AG08395 (cell line): ENCODE measurements at regions not wholly inside any gene's neighbourhood (a gene's known extent, or its start where the extent isn't known, plus 50 kb on each side); places are given as distances from the start of the nearest gene placed in this dataset.

Experiments used
- DNase-seq: peaks from one replicate; pipeline ENCODE4 v3.0.0; 2012; ENCODE audit warnings: mixed read lengths, low spot score

DNA sequence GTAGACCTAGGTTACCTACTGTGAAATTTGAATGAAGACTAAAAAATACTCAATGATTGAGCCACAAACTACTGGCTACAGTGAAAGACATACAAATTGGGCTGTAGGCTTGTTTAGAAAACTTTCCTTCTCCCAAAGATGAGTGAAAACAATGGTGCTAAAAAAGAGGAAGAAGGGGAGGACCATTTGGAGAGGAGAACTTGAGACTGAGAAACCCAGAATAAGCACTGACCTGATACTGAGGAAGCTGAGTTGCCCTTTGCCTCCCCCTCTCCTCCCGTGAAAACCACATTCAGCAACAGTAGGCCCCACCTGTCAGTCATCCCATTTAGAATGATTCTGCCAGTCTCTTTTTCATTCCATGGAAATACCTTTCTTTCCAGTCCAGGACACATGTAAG lies 484.0 kb upstream of the TGFBR2 start:
- no peak for DNase-seq

DNA sequence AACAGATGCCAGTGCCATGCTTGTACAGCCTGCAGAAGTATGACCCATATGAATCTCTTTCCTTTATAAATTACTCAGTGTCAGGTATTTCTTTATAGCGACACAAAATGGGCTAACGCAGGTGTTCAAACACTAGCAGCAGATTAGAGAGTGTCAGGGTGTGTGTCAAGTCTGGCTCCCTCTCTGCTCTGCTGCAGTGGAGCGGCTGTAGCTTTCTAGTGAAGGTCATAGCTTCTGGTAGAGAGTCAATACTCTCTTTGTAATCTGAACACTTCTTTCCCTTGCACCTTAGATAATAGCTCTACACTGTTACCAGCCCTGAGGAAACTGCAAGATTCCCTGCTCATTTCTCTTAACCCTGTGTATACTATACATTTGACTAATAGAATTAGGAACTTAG lies 483.2 kb upstream of the TGFBR2 start:
- no peak for DNase-seq

DNA sequence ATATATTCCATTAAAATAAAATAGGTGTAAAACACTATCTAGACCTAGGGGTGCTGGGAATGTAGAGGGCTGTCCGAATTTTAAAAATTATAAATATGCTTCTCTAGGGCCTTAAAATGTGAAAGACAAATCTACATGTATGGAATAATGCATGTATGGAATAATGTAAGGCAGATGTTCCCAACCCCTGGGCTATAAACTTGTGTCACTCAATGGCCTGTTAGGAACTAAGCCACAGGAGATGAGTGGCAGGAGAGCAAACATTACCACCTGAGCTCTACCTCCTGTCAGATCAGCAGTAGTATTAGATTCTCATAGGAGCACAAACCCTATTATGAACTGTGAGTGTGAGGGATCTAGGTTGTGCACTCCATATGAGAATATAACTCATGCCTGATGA lies 482.6 kb upstream of the TGFBR2 start:
- no peak for DNase-seq

DNA sequence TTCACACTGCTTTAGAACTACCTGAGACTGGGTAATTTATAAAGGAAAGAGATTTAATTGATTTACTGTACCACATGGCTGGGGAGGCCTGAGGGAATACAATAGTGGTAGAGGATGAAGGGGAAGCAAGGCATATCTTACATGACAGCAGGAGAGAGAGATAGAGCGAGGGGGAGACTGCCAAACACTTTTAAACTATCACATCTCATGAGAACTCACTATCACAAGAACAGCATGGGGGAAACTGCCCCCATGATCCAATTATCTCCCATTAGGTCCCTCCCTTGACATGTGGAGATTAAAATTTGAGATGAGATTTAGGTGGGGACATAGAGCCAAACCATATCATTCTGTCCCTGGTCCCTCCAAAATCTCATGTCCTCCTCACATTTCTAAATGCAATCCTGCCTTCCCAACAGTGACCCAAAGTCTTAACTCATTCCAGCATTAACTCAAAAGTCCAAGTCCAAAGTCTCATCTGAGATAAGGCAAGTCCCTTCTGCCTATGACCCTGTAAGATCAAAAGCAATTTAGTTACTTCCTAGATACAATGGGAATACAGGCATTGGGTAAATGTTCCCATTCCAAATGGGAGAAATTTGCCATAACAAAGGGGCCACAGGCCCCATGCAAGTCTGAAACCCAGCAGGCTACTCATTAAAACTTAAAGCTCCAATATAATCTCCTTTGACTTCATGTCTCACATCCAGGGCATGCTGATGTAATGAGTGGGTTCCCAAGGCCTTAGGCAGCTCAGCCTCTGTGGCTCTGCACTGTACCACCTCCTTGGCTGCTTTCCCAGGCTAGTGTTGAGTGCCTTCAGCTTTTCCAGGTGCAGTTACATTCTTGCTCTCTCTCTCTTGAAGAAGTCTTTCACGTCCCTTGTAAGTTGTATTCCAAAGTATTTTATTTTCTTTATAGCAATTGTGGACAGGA lies 481.7 kb upstream of the TGFBR2 start:
- no peak for DNase-seq

DNA sequence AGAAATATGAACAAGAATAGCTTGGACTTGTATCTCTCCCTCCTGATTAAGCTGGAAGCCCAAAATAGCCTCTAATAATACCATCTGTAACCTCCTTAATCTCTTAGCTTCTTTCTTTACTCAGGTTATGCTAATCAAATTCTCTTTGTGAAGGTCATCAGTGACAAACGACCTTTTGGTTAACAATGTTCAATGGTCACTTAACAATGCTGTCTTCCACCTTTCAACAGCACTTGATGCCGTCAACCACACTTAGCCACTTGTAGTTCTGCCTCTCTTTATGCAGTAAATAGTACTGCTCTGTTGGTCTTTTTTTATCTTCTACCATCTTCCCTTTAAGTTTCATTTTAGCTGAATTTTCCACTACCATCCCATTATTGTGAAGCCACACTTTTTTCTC lies 476.6 kb upstream of the TGFBR2 start:
- no peak for DNase-seq

DNA sequence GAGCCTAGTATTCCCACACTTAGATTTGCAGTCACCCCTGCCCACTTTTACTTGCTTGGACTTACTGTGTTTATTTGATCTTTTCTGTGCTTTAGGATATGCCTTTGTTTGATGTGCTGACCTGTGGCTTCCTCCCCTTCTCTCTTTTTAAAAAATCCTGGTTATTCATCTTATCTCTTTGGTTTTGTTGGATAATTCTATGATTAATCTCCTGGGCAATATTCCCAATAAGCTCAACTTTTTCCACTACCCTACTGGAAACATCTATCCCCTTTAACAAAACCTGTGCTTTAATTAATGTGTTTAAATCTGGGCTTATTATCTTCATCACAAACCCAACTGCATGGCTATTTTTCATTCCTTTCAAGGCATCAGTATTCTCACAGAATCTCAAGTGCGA lies 476.0 kb upstream of the TGFBR2 start:
- no peak for DNase-seq

DNA sequence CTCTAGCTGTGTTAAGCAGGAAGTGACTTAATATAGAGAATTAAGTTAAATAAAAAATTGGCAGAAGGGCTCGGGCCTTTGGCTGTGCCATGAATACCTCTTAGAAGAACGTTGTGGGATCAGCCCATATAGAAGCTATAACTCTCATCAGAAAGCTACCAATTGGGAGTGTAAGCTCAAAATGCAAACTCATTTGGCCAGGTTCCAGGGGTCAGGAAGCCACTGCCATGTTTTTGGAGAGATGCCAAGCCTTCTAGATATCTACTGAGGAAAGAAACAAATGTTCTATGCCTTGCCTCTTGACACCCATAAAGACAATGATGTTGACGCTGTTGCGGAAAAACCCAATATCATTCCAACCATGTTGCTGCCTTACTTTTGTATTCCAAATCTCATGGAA lies 475.2 kb upstream of the TGFBR2 start:
- no peak for DNase-seq

DNA sequence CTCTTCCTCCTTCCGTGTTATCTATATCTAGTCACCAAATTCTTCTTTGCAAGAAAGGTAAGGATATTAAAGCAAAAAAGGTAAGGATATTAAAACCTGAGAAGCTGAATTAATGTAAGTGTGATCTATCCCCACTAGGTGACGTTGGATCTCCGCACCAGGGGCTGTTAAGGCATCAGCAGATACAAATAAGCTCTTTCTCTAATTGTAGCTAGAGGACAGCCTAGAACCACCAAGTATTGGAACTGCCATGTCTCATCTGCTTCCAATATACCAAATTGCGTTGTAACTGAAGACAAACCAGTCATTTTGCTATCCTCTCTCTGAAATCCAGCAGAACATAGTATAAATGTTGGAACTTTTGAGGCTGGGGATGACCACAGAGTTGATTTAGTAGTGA lies 471.2 kb upstream of the TGFBR2 start:
- peak; percentile 15 for DNase-seq

DNA sequence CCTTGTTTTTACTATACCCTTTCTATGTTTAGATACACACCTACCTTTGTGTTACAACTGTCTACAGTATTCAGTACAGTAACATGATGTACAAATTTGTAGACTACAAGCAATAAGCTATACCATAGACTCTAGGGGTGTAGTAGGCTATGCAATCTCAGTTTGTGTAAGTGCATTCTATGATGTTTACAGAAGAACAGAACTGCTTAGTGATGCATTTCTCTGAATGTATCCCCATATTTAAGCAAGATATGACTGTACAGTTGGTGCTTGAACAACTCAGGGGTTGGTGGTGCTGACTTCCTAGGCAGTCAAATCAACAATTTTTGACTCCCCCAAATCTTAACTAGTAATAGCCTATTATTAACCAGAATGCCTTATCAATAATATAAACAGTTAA lies 467.1 kb upstream of the TGFBR2 start:
- DNase-seq, result no peak

DNA sequence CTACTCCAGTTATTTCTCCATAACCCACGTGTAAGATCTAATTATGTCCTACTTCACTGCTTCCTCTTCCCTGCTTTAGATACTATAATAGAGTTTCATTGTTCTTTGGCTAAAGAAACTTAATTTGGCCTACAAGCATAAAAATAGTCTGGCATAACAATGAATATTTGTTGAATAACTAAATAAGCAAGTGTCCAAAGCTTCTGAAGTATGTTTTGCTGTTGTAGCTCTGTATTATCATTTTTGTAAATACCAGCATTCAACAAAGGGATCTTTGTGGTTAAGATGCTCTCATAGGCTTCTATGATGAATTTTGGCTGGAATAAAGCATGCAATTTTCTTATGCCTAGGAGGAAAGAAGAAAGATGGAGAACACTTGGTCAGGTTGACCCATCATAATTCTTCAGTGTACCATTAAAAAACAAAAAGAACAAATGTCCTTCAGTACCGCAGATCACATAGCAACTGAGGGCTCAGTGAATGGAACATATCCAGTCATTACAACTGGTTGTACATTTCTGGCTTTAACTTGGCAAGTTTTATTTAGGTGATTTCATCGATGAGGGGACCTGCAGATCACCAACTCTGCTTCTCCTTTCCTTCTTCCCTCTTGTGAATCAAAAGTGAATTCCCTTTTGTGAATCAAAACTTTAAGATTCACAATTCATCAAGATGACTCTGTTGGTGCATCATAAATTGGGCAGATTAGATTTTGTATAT lies 465.9 kb upstream of the TGFBR2 start:
- peak; percentile 31 for DNase-seq

DNA sequence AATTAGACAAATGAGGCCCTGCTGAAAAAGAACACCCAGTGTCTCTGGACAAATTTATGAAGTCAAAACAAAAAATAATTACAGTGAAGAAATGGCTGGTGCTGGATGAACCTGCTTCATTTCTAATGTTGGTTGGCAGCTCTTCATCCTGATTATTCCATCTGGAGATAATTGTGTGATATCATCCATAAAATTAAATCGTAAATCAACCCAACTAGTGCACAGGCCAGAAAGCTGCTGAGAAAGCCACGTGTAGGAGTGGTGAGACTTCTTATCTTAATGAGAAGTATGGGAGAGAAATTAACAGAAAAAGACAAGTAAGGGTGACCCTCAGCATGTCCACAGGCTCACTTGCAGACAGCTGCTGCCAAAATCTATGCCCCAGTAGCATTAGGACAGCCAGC lies 465.2 kb upstream of the TGFBR2 start:
- DNase-seq, result no peak

DNA sequence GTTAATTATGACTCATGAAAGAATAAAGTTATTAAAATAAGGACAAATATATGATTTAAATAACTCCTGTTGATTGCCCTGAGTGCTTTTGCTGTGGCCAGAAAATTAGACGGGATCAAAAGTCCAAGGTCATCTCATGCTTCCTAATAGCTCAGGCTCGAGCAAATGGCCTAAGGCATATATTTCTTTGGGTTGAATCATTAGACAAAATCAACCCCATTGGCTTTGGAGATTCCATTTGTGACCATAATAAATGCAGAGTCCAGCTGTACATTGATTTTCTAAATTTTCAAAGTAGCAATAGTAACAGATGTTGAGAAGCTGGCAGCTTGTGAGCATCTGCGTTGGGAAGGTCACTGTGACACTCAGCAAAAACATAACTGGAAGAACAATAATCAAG lies 464.5 kb upstream of the TGFBR2 start:
- no peak for DNase-seq

DNA sequence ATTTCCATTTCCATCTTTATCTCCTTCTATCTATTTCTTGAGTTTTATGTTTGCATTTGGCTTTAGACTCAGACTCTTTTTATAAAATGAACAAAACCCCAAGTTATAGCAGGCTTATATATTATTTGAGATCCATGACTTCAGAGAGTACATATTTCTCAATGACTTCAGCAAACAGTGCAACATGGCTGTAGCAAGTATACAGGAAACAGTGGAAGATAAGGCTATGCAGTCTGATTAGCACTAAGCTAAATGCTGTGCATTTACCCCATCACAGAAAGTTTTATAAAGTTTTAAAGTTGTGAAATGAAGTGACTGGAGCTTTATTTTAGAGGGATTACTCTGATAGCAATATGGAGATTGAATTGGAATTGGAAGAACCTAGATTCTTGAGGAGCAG lies 463.5 kb upstream of the TGFBR2 start:
- DNase-seq, result no peak

DNA sequence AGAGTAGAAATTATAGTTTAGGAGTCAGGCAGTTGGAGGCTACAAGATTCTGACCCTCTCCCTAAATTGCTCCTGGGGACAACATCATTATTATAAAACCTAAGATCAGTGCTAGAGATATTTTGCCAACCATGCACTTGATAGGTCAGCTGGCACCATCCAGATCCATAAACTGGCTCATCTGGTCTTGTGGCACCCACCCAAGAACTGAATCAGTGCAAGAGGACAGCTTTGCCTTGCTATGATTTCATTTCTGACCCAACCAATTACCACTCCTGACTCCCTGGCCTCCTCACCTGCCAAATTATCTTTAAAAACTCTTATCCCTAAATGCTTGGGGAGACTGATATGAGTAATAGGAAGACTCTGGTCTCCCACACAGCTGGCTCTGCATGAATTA lies 461.1 kb upstream of the TGFBR2 start:
- no peak for DNase-seq

DNA sequence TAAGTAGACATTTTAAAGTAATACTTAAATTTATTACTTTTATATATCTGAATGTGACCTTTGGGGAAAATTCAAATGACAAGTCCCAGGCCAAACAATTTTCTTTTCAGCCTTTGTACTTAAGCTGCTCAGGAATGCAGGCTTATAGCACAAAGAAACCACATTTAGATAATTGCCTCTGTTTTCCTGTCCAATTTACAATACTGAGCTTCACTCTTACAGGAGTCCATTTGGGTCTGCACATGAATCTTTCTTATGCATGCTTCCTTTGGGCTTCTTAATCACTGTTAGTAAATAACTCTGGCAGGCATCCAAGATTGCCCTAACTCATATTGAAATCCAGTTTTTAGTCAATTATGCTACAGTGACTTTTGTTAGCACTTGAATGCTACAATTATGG lies 459.4 kb upstream of the TGFBR2 start:
- no peak for DNase-seq

DNA sequence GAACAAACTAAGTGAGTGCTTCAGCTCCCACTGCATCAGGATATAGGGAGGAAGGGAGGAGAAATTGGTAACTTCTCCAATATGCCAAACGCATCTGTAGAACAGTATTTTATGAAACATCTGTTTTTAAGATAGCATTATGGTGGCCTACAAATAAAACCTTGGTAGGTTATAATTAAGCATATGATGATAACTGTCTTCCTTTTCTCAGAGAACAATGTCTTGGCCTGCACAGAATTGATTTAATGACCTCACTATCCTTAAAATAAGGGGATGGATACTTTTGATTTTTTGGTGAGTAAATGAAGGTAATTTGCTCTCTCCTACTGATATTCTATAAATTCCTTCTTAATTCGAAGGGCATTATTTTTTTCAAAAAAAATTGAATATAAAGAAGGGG lies 451.5 kb upstream of the TGFBR2 start:
- DNase-seq, result no peak

DNA sequence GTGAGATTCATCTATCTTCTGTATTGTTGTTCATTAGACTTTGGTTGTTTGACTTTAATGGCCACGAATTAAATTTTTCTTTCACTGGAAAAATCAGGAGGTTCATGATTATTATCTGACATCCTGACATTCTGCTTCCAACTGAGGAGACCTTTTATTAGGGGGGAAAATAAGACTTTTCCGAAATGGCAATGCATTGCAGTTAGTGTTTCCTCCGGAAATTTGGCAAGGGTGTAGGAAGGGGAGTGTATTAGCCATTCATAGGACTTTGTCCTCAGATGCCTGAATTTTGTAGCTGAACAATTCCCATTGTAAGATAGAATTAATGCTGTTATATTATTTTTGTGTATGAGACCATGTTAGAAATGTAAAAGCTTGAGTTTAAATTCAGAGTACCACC lies 450.6 kb upstream of the TGFBR2 start:
- DNase-seq, result no peak

DNA sequence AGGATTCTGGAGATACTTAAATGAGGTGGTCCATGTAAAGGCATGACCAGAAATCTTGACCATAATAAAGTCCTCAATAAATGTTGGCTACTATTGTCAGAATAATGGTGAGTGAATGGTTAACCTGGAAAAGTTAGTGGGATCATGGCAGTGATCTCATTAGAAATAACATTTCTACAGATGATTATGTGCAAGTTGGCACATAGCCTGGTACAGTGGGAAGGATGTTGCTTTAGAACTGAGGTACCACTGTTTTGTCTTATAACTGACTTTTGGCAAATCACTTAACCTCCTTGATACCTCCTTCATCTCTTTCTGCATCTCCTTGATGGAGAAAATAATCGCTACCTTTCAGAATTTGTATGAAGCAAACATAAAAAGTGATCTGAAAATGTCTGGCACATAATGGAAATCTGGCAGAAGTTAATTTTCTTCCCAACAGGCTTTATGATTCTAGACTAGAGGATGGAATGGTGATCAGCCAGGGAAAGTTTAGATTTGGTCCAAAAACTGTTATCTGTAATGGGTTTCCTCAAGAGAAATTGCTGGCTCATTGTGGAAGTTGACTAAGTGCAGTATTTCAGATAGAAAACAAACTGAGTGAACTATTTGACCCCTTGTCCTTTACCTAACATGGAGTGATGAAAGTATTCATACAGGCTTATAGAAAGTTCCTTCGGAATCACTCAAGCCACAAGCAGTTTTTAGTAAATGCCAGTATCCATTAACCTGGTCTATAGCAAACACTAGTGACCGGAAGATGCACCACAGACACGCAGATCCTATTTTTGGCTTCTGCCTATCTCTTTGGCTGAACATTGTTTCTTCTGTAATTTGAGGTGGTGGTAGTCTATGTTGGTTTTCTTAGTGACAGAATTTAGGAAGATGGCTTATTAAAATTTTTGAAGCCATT lies 449.6 kb upstream of the TGFBR2 start:
- DNase-seq, result no peak

DNA sequence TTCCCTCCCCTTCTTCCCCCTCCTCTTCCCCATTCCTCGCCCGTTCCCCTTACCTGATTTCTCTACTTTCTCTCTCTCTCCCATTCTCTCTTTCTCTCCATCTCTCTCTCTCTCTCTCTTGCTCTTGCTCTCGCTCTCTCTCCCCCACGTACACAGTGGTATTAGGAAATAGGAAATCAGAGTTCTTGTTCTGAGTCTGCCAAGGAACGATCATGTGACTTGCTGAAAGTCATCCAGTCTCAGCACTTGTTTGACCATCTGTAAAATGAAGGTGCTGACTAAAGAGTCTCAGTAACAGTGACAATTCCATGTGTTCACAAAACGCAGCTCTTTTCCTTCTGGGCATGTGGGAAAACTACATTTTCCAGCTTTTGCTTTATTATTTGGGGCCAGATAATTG lies 445.0 kb upstream of the TGFBR2 start:
- DNase-seq, result peak; percentile 31

DNA sequence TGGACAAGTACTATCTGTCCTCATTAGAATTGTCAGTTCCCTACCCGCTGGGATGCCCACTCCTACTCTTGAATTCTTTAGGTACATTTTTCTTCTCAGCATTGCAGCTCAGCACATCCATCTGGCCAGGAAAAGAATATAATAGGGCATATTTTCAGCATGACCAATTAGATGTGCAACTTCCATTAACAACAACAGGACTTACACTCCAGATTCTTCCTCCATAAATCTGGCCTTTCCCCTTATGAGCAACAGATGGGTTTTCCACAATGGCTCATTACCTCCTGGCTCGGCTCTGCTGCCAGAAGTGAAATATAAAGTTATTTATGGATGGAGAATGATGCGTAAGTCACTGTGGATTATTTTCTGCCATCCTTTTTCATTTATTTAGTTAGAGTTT lies 443.8 kb upstream of the TGFBR2 start:
- peak; percentile 92 for DNase-seq

DNA sequence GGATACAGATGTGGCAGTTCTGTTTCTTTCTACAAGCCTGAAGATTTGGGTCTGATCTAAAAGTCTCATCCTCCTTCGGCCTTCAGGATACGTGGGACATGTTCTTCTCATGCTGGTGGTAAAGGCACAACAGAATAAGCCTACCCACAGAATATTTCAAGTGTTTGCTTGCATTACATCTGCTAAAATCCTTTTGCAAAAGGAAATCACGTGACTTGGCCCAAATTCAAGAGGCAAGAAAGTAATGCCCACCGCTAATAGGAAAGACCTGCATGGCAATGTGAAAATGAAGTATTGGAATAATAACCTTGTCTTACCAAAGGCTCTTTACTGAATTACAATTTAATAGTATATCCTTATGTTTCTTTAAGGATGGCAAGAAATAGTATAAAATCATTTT lies 439.9 kb upstream of the TGFBR2 start:
- no peak for DNase-seq

DNA sequence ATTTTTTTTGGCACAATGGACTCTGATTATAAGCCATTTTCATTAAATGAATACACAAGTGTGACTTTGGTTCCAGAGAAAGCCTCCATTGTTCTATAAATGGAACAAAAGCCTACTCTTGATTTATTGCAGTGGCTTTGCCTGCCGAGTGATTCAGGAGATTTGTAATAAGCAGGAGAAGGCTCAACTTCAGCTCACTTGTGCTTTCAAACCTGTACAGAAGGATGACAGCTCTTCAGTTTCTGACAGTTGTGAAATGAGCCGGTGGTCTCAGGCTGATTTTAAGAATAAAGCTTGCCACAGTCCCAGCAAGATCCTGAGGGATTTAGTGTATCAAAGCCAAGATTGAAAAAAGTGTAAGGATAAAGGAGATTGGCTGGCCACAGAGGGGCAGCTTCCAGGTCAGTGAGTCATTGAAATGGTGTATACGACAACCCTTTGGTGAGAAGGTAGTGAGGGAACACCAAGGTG lies 438.8 kb upstream of the TGFBR2 start:
- DNase-seq, result no peak
